Vagina (tissue), 2 donors: ENCODE measurements at regions not wholly inside any gene's neighbourhood (a gene's known extent, or its start where the extent isn't known, plus 50 kb on each side); places are given as distances from the start of the nearest gene placed in this dataset.

ENCODE experiments used
- DNase-seq, 2 donors: peaks; one replicate each; pipeline ENCODE4 v3.0.0-alpha.2; 2017; ENCODE audit errors: extremely low spot score in 2 of 2
- H3K27ac ChIP-seq: fragments of 200-600 bp; sonication (generic); one replicate; pipeline ENCODE4 v1.5.1; 2019
- H3K27me3 ChIP-seq: fragments of 200-600 bp; sonication (generic); one replicate; pipeline ENCODE4 v1.5.1; 2019
- H3K36me3 ChIP-seq, 2 donors: fragments of 200-600 bp; sonication (generic); one replicate each; pipeline ENCODE4 v1.5.1; 2017 to 2019
- H3K4me1 ChIP-seq: fragments of 200-600 bp; sonication (generic); one replicate; pipeline ENCODE4 v1.5.1; 2019
- H3K4me3 ChIP-seq, 2 donors: fragments of 200-600 bp; sonication (generic); 1 replicate in 1 of 2; 2 replicates in 1 of 2; pipeline ENCODE4 v1.5.1; 2016 to 2019
- H3K9me3 ChIP-seq: fragments of 200-600 bp; sonication (generic); one replicate; pipeline ENCODE4 v1.5.1; 2019
- POLR2A ChIP-seq, 2 donors: fragments of 450-650 bp; IDR thresholded peaks; one replicate each; pipeline ENCODE4 v1.6.1; 2017; ENCODE audit warnings: antibody characterized with exemption in 2 of 2, mild to moderate bottlenecking in 2 of 2, moderate library complexity in 2 of 2
- POLR2AphosphoS5 ChIP-seq, 2 donors: sonication (generic); formaldehyde crosslinking; IDR thresholded peaks; one replicate each; pipeline ENCODE4 v1.9.0; 2017; ENCODE audit warnings: antibody characterized with exemption in 2 of 2, mild to moderate bottlenecking in 2 of 2, low read depth in 1 of 2; ENCODE audit not compliant: insufficient read depth in 1 of 2
- intact Hi-C: fragments of 100-400 bp; cut with DNase I; formaldehyde crosslinking; loops from one replicate; pipeline ENCODE4 v1.15.1; 2023
- TF ChIP-seq, protein P1 (sequence below), 3 experiments: fragments of 450-650 bp in 2 of 3; fragments of 200-600 bp in 1 of 3; sonication (generic) in 1 of 3; IDR thresholded peaks; one replicate each; pipeline ENCODE4 v1.5.1; 2017 to 2019; ENCODE audit warnings: antibody characterized with exemption in 3 of 3, mild to moderate bottlenecking in 2 of 3, moderate library complexity in 2 of 3

DNA sequence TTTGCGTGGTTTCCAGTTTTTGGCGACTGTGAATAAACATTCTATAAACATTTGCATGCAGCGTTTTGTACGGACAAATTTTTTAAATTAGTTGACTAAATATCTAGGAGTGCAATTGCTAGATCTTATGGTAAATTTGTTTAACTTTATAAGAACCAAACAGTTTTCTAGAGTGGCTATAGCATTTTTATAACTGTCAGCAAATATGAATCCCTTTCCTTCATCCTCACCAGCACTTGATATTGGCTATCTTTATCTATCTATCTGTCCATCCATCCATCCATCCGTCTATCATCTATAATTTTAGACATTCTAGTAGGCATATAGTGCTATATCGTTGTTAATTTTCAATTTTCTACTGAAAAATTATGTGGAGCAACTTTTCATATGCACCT, 158.4 kb upstream of the CHRNA7 start:
- H3K36me3 ChIP-seq = no peaks in the 10 kb centered on the region
- no peak overlapping the region for H3K4me3 ChIP-seq
- no peak overlapping the region for H3K27ac ChIP-seq
- H3K4me1 ChIP-seq = peaks cover 17% of the 10 kb centered on the region
- no peaks in the 10 kb centered on the region for H3K9me3 ChIP-seq
- TF ChIP-seq POLR2AphosphoS5 (IDR thresholded peaks at IDR 0.05; ENCODE audit: insufficient read depth in 1 of 2, low read depth in 1 of 2) (no peak), POLR2A (IDR thresholded peaks at IDR 0.05) (no peak)
- TF ChIP-seq, protein P1, sequence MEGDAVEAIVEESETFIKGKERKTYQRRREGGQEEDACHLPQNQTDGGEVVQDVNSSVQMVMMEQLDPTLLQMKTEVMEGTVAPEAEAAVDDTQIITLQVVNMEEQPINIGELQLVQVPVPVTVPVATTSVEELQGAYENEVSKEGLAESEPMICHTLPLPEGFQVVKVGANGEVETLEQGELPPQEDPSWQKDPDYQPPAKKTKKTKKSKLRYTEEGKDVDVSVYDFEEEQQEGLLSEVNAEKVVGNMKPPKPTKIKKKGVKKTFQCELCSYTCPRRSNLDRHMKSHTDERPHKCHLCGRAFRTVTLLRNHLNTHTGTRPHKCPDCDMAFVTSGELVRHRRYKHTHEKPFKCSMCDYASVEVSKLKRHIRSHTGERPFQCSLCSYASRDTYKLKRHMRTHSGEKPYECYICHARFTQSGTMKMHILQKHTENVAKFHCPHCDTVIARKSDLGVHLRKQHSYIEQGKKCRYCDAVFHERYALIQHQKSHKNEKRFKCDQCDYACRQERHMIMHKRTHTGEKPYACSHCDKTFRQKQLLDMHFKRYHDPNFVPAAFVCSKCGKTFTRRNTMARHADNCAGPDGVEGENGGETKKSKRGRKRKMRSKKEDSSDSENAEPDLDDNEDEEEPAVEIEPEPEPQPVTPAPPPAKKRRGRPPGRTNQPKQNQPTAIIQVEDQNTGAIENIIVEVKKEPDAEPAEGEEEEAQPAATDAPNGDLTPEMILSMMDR (IDR thresholded peaks at IDR 0.05) = no peak
- no peak for DNase-seq
- H3K27me3 ChIP-seq = no peaks in the 10 kb centered on the region
- intact Hi-C loops = no loop called here

DNA sequence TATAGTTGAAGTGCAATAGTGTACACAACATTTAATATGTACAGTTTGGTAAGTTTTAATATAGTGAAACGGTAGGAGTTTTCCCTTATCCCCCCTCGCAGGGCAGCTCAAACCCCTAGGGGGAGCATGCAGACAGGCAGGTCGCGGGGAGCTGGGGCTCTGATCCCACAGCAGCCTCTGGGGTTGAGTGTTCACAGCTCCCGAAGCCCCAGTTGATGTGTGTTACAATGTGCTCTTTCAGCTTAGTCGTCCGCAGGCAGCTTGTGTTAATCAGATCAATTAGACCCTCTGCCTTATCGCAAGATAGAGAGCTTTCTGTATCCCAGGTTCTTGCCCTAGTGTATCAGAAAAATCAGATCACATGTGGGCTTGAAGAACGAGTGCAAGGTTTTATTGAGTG, 143.1 kb upstream of the CHRNA7 start:
- no peak for DNase-seq
- intact Hi-C loops = no loop called here
- Histone ChIP-seq H3K4me1 (no peaks in the 10 kb centered on the region), H3K36me3 (no peaks in the 10 kb centered on the region), H3K27me3 (no peaks in the 10 kb centered on the region), H3K27ac (no peak overlapping the region), H3K4me3 (no peak overlapping the region), H3K9me3 (no peaks in the 10 kb centered on the region)
- no peak for TF ChIP-seq POLR2AphosphoS5 (IDR thresholded peaks at IDR 0.05; ENCODE audit: insufficient read depth in 1 of 2, low read depth in 1 of 2)
- no peak for TF ChIP-seq POLR2A (IDR thresholded peaks at IDR 0.05)
- TF ChIP-seq, protein P1 (IDR thresholded peaks at IDR 0.05) = no peak

DNA sequence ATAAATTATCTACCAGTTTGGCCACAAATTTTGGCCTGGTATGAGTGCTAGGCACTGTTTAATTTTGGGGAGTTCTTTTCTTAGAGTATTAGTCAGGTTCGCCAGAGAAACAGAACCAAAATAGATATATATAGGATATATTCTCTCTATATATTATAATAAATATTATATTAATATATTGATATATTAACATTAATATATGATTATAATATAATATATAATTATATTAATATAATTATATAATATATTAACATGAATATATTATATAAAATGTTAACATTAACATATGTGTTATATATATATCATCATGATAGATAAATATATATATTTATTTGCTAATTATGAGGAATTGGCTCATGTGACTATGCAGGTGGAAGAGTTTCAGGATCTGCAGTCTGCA, 137.8 kb upstream of the CHRNA7 start:
- H3K27ac ChIP-seq = no peak overlapping the region
- H3K36me3 ChIP-seq = no peaks in the 10 kb centered on the region
- H3K27me3 ChIP-seq = no peaks in the 10 kb centered on the region
- no peaks in the 10 kb centered on the region for H3K4me1 ChIP-seq
- H3K4me3 ChIP-seq = no peak overlapping the region
- TF ChIP-seq, protein P1 (IDR thresholded peaks at IDR 0.05) = no peak
- TF ChIP-seq POLR2AphosphoS5 (IDR thresholded peaks at IDR 0.05; ENCODE audit: insufficient read depth in 1 of 2, low read depth in 1 of 2) = no peak
- no peak for TF ChIP-seq POLR2A (IDR thresholded peaks at IDR 0.05)
- H3K9me3 ChIP-seq = no peaks in the 10 kb centered on the region
- intact Hi-C loops = no loop called here
- no peak for DNase-seq

DNA sequence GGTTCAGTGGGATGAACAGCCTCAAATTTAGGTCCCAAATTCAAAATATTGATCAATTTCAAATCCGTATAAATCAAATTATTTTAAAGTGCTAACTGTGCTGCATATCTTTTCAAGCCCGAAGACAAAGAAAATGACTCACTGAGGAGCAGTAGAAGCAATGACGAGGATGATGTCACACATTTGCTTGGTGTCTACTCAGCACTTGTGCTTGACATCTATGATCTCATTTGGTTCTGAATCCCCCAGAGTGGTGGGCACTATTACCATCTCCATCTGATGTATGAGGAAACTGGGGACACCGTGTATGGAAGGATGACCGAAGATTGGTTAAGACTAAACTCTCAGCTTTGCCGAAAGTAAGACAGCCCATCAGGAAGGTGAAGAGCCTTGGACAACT, 136.5 kb upstream of the CHRNA7 start:
- TF ChIP-seq POLR2AphosphoS5 (IDR thresholded peaks at IDR 0.05; ENCODE audit: insufficient read depth in 1 of 2, low read depth in 1 of 2) = no peak
- TF ChIP-seq, protein P1 (IDR thresholded peaks at IDR 0.05) = no peak
- no peak for TF ChIP-seq POLR2A (IDR thresholded peaks at IDR 0.05)
- H3K36me3 ChIP-seq = no peaks in the 10 kb centered on the region
- no peaks in the 10 kb centered on the region for H3K27me3 ChIP-seq
- no peak for DNase-seq
- no peak overlapping the region for H3K27ac ChIP-seq
- no peaks in the 10 kb centered on the region for H3K4me1 ChIP-seq
- H3K9me3 ChIP-seq = peaks cover 3% of the 10 kb centered on the region
- intact Hi-C loops = no loop called here
- no peak overlapping the region for H3K4me3 ChIP-seq

DNA sequence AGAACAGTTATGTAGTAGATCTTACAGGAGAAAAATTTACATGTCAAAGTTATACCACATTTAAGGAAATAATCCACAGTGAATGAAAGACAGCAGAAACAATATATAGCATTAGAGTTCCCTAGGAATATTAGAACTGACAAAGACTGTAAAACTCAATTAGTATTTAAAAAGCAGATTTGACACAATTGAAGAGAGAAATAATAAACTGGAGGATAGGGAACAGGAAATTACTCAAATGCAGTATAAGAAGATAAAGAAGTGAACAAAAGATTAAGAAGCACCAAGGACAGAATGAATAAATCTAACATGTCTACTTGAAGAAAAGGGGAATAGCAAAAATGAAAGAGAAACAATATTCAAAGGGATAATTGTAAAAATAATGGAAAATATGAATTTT, 132.6 kb upstream of the CHRNA7 start:
- H3K27ac ChIP-seq = no peak overlapping the region
- H3K36me3 ChIP-seq = no peaks in the 10 kb centered on the region
- H3K4me3 ChIP-seq = no peak overlapping the region
- intact Hi-C loops = loop anchor here (5.0 kb wide), 1 partner anchor 1045 kb away; no protein-coding TSS in a partner anchor
- no peaks in the 10 kb centered on the region for H3K4me1 ChIP-seq
- no peak for DNase-seq
- peaks cover 3% of the 10 kb centered on the region for H3K9me3 ChIP-seq
- TF ChIP-seq, protein P1 (IDR thresholded peaks at IDR 0.05) = no peak
- TF ChIP-seq POLR2A (IDR thresholded peaks at IDR 0.05) (no peak), POLR2AphosphoS5 (IDR thresholded peaks at IDR 0.05; ENCODE audit: insufficient read depth in 1 of 2, low read depth in 1 of 2) (no peak)
- H3K27me3 ChIP-seq = no peaks in the 10 kb centered on the region
